ENCODE measurements at regions not wholly inside any gene's neighbourhood (a gene's known extent, or its start where the extent isn't known, plus 50 kb on each side); places are given as distances from the start of the nearest gene placed in this dataset.
"Not testable (repeated sequence)": the region's sequence is repeated elsewhere in the genome, so short reads cannot be mapped to it uniquely, and the experiment has no call there.

DNA sequence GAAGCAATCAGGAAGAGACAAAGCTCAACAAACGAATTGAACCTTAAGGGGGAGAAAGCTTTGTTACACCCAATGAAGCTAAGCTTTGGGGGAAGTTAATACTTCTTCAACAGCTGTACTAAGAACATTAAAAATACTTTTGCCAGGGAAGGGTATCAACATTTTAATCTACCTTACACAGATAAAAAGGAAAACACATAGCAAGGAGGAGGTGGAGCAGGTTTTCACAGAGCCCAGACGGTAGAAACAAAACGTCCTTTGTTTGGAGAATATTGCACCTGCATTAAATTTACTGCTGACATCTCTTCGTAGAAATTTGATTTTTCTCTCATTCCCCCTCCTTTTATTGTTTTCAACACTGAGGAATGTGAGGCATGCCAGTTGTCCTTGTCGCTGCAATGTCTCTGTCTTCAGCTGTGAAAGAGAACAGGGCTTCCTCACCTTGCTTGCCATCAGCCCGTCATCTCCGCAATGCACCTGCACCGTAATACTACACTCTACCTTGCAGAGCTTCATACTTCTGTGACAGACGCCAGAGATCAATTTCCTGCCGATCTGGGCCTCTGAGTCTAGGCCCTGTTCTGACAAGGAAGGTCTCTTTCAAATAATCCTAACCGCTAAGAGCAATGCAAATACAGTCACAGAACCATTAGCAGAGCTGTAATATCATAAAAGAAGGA lies 270.8 kb downstream of the SPRY2 start:
- no peak for DNase-seq

DNA sequence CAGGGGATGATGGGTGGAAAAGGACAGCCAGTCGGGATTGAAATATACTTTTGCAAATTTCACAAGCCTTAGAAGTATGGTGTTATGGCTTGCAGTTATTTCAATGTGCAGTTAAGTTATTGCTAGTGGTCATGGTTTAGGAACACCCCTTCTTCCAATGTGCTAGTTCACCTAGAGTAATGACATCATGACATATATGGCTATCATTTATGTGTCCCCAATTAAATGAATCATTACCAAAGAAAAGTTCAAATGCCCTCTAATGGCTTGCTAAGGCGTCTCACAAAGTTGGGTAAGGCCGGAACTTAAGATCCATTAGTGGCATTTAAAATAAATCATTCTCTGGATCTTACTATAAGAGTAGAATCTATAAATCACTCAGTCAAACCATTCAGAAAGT lies 271.6 kb downstream of the SPRY2 start:
- no peak for DNase-seq

DNA sequence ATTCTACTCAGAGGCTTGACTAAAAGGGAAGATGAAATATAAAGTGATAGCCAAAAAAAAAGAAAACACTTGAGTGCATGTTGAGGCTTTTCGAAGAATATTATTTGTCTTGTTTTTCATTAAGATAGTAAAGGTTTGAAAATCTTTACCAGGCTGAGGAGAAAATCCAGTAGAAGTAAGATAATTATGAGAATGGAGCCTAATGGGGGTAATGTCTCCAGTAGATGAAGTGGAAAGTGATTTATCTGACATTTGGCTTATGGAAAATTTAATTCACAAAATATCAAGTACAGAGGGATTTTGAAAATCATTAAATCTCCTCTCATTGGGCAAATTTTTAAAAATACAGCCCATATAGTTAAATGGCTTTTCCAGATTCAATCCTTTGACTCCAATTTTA lies 274.9 kb downstream of the SPRY2 start:
- no peak for DNase-seq

DNA sequence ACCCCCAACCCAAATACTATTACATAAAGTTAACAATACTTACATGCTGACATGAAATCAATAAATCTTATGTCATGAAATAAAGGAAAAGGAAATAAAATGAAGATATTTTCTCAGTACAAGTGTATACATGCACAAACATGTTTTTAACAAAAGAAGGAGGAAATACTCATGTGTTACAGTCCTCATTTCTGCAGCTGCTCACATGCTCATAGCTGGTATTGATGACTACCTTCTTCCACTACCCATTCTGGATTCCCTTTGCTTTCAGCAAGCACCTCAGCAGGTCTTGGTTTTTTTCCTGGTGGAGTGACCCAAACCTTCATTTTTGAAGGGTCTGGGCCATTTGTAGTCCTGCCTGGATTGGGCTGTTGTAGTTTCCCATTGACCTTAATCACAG lies 278.5 kb downstream of the SPRY2 start:
- DNase-seq = not testable (repeated sequence)

DNA sequence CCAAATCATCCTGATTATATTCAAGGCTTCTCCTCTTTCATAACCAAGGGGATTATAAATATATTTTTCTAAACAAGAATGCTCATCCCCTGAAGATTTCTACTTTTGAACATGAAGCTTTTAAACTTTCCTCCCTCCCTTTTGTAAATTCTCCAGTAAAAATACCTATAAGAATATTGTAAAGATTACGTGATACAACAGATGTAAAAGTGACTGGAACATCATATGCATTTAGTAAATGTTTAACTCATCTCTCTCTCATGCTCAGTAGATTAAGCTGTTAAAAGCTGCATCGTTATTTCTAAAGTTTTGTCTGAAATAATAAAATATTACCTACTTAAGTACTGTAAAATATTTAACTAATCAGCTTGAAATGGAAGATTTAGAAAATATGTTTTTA lies 281.1 kb downstream of the SPRY2 start:
- DNase-seq = no peak

DNA sequence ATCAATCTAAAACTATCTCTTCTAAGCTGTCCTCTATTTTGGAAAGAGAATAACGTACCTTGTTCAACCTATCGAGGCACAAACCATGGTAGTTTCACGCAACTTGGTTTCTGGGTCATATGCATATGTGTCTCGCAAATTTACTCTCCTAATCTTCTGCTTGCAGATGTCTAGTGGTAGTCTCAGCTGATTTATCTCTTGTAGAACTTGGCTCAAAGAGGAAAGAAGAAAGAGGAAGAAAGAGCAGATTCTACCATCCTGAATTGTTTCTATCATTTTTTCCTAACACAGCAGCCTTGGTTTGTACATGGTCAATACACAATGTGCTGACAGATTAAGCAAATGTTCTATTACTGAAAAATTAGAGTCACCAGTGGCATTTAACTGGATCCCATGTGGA lies 282.3 kb downstream of the SPRY2 start:
- DNase-seq = no peak

DNA sequence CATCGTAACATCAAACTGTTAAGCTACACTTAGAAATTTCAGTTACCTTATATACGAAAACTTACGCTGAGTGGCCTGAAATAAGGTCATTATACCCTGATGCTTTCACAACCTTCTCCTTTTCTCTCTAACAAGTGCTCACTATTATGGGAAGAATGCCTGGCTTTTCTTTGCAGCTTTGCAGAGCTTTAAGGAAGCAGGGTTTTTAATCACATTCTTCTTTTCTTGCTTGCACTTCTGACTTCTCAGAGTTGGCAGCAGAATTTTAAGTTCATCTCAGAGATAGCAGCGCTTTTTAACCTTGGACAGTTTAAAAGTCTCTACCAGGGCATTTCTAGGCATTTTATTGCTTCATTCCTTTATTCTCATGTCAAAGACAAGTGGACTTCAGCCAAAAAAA lies 285.1 kb downstream of the SPRY2 start:
- DNase-seq = no peak

DNA sequence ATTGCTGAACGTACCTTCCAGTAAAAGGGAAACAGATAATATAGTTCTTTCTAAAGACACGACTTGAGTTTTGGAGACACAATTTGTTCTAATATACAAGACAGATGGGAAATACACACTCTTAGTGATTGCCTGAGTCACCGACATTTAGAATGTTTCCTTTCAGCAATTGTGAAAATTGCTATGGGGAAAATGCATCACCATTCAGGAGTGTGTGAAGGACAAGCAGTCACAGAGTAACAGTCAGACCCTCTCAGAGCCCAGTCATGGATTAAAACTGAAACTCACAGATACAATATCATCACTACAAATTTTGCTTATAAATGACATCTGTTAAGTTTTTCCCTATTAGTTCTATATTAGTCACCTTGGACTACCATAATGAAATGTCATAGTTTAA lies 286.1 kb downstream of the SPRY2 start:
- no peak for DNase-seq

DNA sequence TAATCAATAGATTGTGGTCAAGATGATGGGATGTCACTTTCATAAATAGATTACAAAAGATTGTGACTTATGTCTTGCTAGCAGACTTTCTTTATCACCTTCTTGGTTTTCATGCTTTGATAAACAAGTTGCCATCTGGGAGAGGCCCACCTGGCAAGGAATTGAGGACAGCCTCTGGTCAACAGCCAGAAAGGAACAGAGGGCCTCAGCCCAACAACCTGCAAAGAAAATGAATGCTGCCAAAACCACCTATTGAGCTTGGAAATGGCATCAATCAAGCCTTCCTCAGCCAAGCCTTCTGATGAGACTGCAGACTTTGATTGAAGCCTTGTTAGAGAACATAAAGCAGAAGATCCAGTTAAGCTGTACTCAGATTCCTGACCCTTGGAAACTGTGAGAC lies 288.6 kb downstream of the SPRY2 start:
- no peak for DNase-seq

DNA sequence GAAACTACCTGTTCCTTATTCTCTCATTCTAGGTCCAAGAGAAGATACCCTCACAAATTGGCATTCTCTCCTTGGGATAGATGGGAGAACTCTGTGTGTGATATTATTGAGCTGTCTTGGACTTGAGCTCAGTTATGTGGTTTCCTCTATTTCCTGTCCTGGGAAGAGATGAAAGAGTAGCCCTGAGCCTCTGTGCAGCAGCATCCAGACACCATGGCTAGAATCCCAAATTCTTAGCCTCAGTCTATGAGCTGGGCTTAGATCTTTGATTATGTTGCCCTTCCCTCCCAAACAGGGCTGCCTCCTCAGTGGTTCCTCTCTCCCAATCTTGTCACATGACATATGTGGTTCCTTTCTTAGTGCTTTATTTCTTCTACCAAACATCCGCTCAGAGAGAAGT lies 290.7 kb downstream of the SPRY2 start:
- no peak for DNase-seq

DNA sequence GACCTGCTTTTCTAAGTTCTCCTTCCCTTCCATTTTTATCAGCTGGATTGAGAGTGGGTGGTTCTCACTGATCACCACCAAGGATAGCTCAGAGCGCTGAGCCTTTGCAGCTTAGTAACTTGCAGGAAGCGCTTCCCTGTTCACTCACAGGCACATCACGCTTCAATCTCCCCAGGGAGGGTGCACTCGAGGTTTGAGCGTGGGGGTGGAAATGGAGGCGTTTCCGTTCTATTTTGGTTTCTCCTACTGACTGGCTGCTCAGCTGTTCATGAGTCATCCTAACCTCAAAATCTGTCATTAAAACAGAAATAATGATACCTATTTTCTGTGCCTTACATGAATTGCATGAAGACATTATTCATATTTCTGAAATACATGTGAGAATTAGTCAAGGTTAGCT lies 292.1 kb downstream of the SPRY2 start:
- peak in 3 of 6 experiments; percentile 0 to 12 (median 10) for DNase-seq

DNA sequence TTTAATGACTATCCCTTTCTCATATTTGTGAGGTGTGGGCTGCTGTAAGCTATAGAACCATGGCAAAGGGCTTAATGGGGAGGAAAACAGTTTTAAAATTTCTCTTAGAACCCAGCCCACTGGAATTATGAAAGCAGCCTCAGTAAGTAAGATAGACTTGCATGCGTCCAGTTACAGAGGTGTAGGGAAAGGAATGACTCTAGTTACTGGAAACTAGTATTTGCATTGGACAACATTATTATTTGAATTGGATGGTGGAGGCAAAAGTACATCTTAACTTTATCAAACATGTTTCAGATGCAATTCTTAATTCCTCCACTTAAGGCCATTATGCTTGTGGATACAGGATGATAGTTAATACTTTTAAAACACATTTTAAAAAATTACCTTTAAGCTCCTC lies 292.9 kb downstream of the SPRY2 start:
- no peak for DNase-seq

DNA sequence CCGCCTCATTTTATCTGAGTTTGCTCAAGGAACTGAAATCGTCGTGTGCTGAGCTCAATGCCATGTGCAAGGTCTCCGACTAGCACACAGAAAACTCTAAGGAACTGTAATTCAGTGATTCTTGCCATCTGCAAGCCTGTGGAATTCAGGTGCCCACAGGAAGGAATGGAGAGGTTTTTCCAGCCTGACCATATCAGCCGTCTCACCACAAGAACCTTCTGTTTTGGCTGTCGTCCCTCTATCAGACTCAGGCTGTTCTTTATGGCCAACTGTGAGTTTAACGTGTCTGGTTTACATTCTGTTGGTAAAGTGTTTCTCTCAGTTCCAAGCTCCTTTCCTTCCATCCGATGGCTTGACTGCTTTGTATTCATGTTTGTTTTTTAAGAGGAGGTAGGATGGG lies 293.5 kb downstream of the SPRY2 start:
- DNase-seq = no peak

DNA sequence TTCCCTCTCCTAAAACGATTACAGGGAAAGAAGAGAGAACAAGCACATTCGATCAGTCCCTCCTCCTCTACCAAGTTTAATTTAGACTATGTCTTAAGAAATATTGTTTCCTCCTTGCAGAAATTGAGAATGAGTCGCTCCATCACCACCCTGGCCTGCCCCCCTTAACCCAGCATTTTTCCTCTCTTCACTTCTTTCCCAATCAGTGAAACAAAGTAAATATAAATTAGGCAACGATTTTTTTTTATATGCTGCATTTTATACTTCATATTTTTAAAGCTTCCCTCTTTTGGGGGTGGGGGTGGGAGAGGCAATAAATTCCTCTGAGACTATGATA lies 300.0 kb downstream of the SPRY2 start:
- no peak for DNase-seq

DNA sequence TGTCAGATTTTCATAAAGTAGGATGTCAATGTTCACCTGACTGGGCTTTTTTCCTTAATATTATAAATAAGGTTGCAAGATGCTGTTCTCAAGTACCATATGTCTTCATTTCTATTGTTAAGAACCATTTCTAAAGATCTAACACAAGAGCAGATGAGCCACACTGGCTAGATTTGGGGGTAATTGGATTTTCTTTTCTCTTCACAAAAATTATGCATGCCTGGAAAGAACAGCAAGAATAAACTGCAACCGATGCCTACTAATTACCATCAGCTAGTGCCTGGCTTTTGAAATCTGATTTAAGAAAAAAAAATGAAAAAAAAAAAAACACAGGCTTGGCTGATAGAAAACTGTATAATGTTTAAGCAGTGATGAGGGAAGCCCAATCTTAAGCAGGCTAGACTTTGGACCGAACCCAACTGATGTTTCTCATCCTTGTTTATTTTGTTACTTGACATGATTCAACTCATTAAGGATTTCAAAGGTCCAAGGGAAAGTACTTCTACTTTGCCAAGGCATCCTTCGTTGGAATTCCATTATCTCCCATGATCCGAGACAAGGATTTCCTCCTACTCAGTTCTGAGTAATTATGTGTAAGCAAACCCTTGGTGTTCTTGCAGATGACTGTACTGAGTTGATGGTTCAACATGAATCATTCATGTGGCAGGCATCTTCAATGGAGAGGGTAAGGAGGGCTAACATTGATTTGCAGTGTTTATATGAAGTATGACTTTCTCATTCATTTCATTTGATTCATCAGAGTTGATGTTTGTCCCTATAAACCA lies 300.5 kb downstream of the SPRY2 start:
- no peak for DNase-seq

DNA sequence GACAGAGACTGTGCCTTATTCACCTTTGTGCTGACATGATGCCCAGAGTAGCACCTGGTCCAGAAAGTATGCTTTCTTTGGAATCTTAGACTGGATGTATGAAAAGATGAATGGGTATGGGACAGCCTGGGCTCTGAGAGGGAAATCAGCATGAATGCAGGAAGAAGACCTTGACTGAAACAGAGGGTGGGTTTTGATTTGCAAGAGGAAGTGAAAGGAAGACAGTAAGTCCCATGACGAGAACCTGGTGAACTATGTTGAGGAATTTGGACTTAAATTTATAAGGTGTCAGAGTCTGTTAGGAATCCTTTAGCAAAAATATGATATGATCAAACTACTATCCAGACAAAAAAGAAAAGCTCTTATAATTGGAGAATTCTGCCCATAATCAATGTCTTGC lies 301.9 kb downstream of the SPRY2 start:
- DNase-seq = no peak

DNA sequence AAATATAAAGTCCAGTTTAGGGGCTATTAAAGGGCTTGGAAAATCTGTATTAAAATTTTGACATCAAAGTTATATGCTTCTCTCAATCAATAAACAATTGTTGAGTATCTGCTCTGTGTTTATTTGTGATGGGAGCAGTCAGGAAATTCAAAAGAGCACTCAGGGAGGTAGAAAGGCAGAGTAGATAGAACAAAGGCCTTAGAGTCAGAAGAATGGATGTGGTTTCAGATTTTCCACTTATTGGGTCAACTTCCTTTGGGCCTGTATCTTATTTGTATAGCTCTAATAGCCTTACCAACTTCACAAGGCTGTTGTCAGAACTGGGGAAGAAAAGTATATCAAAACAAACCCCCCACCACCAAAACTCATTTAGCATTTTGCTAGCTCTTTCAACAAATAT lies 302.6 kb downstream of the SPRY2 start:
- DNase-seq = no peak

DNA sequence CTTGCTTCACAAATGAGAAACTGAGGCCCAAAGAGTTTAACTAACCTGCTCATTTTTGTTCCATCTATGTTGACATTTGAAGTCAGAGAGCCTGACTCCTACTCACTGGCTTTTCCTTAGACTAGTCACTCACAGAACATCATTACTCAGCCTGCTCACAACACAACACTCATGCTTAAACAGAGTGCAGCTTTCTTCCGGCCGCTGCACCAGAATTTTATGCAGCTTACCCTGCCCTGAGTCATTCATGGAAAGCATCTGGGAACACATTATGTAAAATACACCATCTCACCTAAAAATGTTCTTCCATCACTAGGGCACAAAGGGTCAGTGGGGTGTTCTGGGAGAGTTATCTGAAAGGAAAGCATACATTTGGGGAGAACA lies 303.4 kb downstream of the SPRY2 start:
- no peak for DNase-seq

DNA sequence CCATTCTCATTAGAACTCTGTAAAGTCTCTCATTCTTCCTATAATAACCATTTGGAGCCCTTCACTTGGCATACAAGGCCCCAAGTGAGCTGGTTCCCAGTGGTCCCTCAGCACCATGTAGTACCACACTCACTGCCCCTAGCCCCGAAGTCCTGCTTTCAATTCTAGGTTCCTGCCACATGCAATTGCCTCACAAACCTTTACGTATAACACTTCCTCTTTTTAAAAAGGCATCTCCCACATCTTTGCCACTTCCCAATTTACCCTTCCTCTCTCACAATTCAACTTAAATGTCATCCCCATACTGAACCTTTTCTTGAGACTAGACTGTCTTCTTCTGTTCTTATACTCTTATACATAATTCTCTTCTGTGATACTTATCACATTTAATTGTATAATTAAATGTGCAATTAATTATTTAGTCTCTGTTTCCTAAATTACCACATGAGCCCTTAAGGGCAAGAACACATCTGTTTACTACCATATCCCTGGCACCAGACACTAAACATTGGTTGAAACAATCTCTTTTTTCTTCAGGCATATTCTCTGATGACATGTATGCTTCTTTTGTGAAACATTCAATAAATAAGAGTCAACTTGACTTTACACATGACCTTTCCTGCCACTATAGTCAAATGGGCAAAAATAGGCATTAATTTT lies 304.0 kb downstream of the SPRY2 start:
- DNase-seq = no peak

DNA sequence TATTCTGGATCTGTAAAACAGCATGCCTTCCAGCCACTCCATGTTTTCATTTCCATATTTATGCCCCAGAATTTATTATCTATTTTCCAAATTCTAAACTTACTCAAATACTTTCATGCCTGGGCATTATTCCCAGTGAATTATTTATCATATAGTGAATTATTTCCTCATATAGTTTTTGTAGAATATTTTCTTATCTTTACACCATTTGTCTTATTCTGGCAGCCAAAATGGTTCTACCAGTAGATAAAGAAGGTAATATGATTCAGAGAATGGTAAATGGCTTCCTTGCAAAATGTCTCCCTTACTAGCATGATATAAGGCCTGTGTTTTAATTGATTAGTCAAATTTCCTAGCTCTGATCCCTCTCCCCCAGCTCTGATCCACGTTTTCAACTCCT lies 305.8 kb downstream of the SPRY2 start:
- DNase-seq = no peak

DNA sequence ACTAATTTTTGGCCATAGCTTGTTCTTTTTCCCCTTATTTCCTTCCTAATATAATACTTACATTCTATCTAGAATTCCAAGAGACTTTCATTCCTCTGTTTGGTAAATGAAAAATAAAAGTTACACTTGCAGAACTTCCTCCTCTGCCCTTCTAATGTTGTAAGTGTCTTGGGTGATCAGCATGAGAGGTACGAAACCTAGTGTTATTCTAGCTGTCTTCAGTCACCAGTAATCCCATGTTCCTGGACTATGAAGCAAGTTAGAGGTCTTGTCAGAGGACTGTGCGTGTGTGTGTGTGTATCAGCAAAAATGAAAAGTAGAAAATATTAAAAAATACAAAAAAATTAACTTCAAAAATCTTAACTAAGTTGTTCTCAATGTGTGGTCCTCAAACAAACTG lies 307.0 kb downstream of the SPRY2 start:
- no peak for DNase-seq

DNA sequence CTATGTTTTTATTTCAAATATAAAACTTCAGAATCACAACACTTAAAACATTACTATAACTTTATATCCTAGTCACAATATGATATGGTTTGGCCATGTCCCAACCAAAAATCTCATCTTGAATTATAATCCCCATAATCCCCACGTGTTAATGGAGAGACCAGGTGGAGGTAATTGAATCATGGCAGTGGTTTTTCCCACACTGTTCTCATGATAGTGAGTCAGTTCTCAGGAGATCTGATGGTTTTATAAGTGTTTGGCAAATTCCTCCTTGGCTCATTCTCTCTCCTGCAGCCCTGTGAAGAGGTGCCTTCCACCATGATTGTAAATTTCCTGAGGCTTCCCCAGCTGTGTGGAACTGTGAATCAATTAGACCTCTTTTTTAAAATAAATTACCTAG lies 307.6 kb downstream of the SPRY2 start:
- DNase-seq = no peak

DNA sequence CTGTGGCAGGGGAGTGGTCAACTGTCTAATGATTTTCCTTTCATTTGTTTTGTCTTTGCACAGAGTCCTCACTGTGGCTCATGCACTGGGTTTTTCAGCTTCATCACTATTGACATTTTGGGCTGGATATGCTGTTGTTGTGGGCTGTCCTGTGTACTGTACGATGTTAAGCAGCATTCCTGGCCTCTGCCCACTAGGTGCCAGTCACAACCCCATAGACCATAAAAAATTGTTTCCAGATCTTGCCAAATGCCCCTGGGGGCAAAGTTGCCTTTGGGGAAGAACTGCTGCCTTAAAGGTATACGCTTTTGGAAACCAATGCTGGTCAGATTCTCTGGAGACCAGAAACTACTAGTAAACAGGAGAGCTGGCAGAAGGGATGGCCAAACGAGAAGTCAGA lies 310.4 kb downstream of the SPRY2 start:
- no peak for DNase-seq

DNA sequence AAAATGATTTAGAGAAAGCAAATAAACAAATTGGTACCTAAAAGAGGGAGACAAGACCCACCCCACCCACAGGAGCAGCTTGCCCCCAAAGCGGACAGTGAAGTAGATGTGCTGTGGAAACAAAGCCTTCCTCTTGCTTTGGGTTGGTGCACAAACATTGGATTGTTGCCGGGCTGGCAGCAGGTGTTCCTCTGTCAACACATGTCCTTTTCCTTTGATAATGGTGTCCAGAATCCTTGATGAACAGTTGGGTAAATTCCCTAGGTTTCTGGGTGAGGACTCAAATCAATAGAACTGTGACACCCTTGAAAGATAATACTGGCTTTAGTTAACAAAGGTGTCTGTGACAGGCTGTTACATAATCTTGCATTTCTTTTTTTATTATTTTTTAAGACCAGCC lies 311.8 kb downstream of the SPRY2 start:
- no peak for DNase-seq

DNA sequence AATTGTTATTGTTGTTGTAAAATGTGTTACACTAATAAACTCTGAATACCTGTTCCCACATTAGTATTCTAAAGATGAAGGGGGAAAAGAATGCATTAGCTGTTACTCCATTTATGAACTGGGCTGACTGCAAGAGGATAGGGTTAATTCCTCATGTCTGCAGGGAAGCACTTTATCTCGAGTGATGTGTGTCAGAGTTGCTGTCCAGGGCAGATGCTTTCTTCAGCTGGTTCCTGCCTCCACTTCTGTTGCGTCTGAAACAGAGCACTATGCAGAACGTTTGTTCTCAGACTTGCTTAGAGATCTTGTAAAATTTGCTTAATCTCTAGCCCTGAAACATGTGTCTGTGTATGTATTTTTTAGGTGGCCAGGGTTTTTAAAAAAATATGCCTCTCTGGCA lies 318.8 kb downstream of the SPRY2 start:
- no peak for DNase-seq

Data from stimulated activated naive CD4-positive, alpha-beta T cell (primary cell).